ENCODE measurements at regions not wholly inside any gene's neighbourhood (a gene's known extent, or its start where the extent isn't known, plus 50 kb on each side); places are given as distances from the start of the nearest gene placed in this dataset.

DNA sequence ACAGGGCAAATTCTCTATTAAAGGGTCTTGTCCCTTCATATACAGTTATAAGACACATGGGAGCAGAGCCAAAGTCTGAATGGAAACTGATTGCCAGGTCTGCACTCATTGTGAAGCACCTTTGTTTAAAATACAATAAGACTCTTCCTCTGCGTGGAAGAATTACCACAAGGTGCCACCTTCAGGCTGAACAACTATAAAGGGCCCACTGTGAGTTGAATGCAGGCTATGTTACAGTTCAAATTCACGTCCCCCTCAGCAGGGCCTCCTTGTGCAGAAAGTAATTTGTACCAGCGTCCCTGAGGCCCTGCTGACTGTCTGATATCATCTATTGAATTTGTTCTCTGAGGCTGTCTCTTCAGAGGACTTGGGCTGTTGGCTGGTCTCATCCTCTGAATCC is 225.8 kb upstream of the TEX13C start:
- no peak for DNase-seq (ENCODE audit: low spot score)
- H3K4me1 ChIP-seq (ENCODE audit: control insufficient read depth in 4 of 4, insufficient read depth in 4 of 4, low read length in 3 of 4) = no peaks in the 10 kb centered on the region
- WGBS = 73% methylated on average over 3 of the region's 3 CpGs
- no peak overlapping the region for H3K4me3 ChIP-seq (ENCODE audit: low read depth in 1 of 3, low read length in 3 of 3)
- no peak overlapping the region for H3K27ac ChIP-seq (ENCODE audit: low read depth in 1 of 2, low read length in 2 of 2)
- H3K9me3 ChIP-seq (ENCODE audit: control insufficient read depth in 4 of 4, low read length in 3 of 4) = no peaks in the 10 kb centered on the region
- TF ChIP-seq, protein P1, sequence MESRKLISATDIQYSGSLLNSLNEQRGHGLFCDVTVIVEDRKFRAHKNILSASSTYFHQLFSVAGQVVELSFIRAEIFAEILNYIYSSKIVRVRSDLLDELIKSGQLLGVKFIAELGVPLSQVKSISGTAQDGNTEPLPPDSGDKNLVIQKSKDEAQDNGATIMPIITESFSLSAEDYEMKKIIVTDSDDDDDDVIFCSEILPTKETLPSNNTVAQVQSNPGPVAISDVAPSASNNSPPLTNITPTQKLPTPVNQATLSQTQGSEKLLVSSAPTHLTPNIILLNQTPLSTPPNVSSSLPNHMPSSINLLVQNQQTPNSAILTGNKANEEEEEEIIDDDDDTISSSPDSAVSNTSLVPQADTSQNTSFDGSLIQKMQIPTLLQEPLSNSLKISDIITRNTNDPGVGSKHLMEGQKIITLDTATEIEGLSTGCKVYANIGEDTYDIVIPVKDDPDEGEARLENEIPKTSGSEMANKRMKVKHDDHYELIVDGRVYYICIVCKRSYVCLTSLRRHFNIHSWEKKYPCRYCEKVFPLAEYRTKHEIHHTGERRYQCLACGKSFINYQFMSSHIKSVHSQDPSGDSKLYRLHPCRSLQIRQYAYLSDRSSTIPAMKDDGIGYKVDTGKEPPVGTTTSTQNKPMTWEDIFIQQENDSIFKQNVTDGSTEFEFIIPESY (IDR thresholded peaks at IDR 0.05) = no peak
- TF ChIP-seq NR2F2 (IDR thresholded peaks at IDR 0.05) (no peak), SP1 (IDR thresholded peaks at IDR 0.05) (no peak), EGR1 (IDR thresholded peaks at IDR 0.05; ENCODE audit: low read depth in 2 of 2) (no peak), JUND (IDR thresholded peaks at IDR 0.05) (no peak), FOXA1 (IDR thresholded peaks at IDR 0.05) (no peak), RXRA (IDR thresholded peaks at IDR 0.05) (no peak), RAD21 (IDR thresholded peaks at IDR 0.05) (no peak), HNF4G (IDR thresholded peaks at IDR 0.05) (no peak)
- TF ChIP-seq, protein P2, sequence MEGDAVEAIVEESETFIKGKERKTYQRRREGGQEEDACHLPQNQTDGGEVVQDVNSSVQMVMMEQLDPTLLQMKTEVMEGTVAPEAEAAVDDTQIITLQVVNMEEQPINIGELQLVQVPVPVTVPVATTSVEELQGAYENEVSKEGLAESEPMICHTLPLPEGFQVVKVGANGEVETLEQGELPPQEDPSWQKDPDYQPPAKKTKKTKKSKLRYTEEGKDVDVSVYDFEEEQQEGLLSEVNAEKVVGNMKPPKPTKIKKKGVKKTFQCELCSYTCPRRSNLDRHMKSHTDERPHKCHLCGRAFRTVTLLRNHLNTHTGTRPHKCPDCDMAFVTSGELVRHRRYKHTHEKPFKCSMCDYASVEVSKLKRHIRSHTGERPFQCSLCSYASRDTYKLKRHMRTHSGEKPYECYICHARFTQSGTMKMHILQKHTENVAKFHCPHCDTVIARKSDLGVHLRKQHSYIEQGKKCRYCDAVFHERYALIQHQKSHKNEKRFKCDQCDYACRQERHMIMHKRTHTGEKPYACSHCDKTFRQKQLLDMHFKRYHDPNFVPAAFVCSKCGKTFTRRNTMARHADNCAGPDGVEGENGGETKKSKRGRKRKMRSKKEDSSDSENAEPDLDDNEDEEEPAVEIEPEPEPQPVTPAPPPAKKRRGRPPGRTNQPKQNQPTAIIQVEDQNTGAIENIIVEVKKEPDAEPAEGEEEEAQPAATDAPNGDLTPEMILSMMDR (IDR thresholded peaks at IDR 0.05; ENCODE audit: low read depth, low read length, missing input control) = no peak
- no peaks in the 10 kb centered on the region for H3K36me3 ChIP-seq (ENCODE audit: control insufficient read depth in 4 of 4, insufficient read depth in 3 of 4, low read depth in 1 of 4, low read length in 3 of 4)
- H3K27me3 ChIP-seq (ENCODE audit: control insufficient read depth in 4 of 4, insufficient read depth in 4 of 4, low read length in 3 of 4) = no peaks in the 10 kb centered on the region
- H3K9ac ChIP-seq (ENCODE audit: low read depth in 1 of 2, low read length in 2 of 2) = no peak overlapping the region

- Histone ChIP-seq H3K4me1 (ENCODE audit: control insufficient read depth in 4 of 4, insufficient read depth in 4 of 4, low read length in 3 of 4) (no peaks in the 10 kb centered on the region), H3K27me3 (ENCODE audit: control insufficient read depth in 4 of 4, insufficient read depth in 4 of 4, low read length in 3 of 4) (no peaks in the 10 kb centered on the region), H3K27ac (ENCODE audit: low read depth in 1 of 2, low read length in 2 of 2) (no peak overlapping the region), H3K4me3 (ENCODE audit: low read depth in 1 of 3, low read length in 3 of 3) (no peak overlapping the region), H3K9ac (ENCODE audit: low read depth in 1 of 2, low read length in 2 of 2) (no peak overlapping the region), H3K9me3 (ENCODE audit: control insufficient read depth in 4 of 4, low read length in 3 of 4) (no peaks in the 10 kb centered on the region), H3K36me3 (ENCODE audit: control insufficient read depth in 4 of 4, insufficient read depth in 3 of 4, low read depth in 1 of 4, low read length in 3 of 4) (no peaks in the 10 kb centered on the region)
- TF ChIP-seq RXRA (IDR thresholded peaks at IDR 0.05) (no peak), GABPA (IDR thresholded peaks at IDR 0.05 in 1 of 2, conservative IDR thresholded peaks at IDR 0.05 in 1 of 2) (no peak), FOXA1 (IDR thresholded peaks at IDR 0.05) (no peak), FOXA2 (IDR thresholded peaks at IDR 0.05) (no peak), SP1 (IDR thresholded peaks at IDR 0.05) (no peak), TAF1 (conservative IDR thresholded peaks at IDR 0.05) (no peak)
- DNase-seq (ENCODE audit: low spot score) = no peak
These were observed 224.8 kb upstream of the TEX13C start for GRCh38 chrX:125094901-125095300.

DNA sequence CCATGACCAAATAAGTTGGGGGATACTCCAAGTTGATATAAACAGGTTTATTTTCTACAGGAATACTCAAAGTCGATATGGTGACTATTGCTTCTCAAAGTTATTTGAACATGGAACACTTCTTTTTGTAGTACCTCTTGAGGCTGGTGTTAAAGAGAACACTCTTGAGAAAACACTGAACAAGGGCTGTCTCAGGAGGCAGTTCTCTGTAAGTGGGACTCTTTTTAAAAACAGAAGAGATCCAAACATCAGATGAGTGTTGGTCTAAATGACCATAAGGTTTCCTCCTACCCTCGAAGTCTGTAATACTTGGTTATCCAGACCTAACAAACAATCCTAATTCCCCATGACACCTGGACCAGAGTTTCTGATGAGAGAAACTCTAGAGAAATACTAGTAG is 223.2 kb upstream of the TEX13C start:
- H3K9ac ChIP-seq (ENCODE audit: low read depth in 1 of 2, low read length in 2 of 2) = no peak overlapping the region
- no peaks in the 10 kb centered on the region for H3K27me3 ChIP-seq (ENCODE audit: control insufficient read depth in 4 of 4, insufficient read depth in 4 of 4, low read length in 3 of 4)
- WGBS = 76% methylated on average over 2 of the region's 2 CpGs
- no peaks in the 10 kb centered on the region for H3K36me3 ChIP-seq (ENCODE audit: control insufficient read depth in 4 of 4, insufficient read depth in 3 of 4, low read depth in 1 of 4, low read length in 3 of 4)
- H3K4me3 ChIP-seq (ENCODE audit: low read depth in 1 of 3, low read length in 3 of 3) = no peak overlapping the region
- H3K9me3 ChIP-seq (ENCODE audit: control insufficient read depth in 4 of 4, low read length in 3 of 4) = no peaks in the 10 kb centered on the region
- H3K4me1 ChIP-seq (ENCODE audit: control insufficient read depth in 4 of 4, insufficient read depth in 4 of 4, low read length in 3 of 4) = no peaks in the 10 kb centered on the region
- DNase-seq (ENCODE audit: low spot score) = no peak
- no peak overlapping the region for H3K27ac ChIP-seq (ENCODE audit: low read depth in 1 of 2, low read length in 2 of 2)
- TF ChIP-seq SP1 (IDR thresholded peaks at IDR 0.05) (no peak), REST (IDR thresholded peaks at IDR 0.05) (no peak), FOXA2 (IDR thresholded peaks at IDR 0.05) (no peak), RXRA (IDR thresholded peaks at IDR 0.05) (no peak), NR2F2 (IDR thresholded peaks at IDR 0.05) (no peak), HNF4G (IDR thresholded peaks at IDR 0.05) (no peak), GABPA (IDR thresholded peaks at IDR 0.05 in 1 of 2, conservative IDR thresholded peaks at IDR 0.05 in 1 of 2) (no peak), MAX (IDR thresholded peaks at IDR 0.05) (no peak), YY1 (IDR thresholded peaks at IDR 0.05) (no peak), HNF4A (conservative IDR thresholded peaks at IDR 0.05) (no peak), ATF3 (IDR thresholded peaks at IDR 0.05) (no peak), JUND (IDR thresholded peaks at IDR 0.05) (no peak), TAF1 (conservative IDR thresholded peaks at IDR 0.05) (no peak), FOXA1 (IDR thresholded peaks at IDR 0.05) (no peak), EGR1 (IDR thresholded peaks at IDR 0.05; ENCODE audit: low read depth in 2 of 2) (no peak)
- TF ChIP-seq, protein P1 (IDR thresholded peaks at IDR 0.05) = no peak

Measured in liver (tissue), 8 donors.